Lower leg skin (tissue), 4 donors: ENCODE measurements at regions not wholly inside any gene's neighbourhood (a gene's known extent, or its start where the extent isn't known, plus 50 kb on each side); places are given as distances from the start of the nearest gene placed in this dataset.
"Not testable (repeated sequence)": the region's sequence is repeated elsewhere in the genome, so short reads cannot be mapped to it uniquely, and the experiment has no call there.

Source experiments
- DNase-seq, 2 donors: peaks; one replicate each; pipeline ENCODE4 v3.0.0-alpha.2; 2019; ENCODE audit warnings: low spot score in 2 of 2
- H3K4me3 ChIP-seq: fragments of 200-600 bp; sonication (generic); 2 replicates; pipeline ENCODE4 v1.5.1; 2017; ENCODE audit warnings: mild to moderate bottlenecking, low read depth; ENCODE audit not compliant: poor library complexity, severe bottlenecking
- POLR2A ChIP-seq, 2 donors: fragments of 450-650 bp; IDR thresholded peaks; one replicate each; pipeline ENCODE4 v1.6.1; 2016 to 2017; ENCODE audit warnings: antibody characterized with exemption in 2 of 2, mild to moderate bottlenecking in 1 of 2, moderate library complexity in 1 of 2
- WGBS, 2 donors: methylation state at CpG; one replicate each; pipeline ENCODE4 v1.1.5; 2018; 5-methylcytosine and 5-hydroxymethylcytosine counted together
- intact Hi-C: fragments of 100-400 bp; cut with DNase I; formaldehyde crosslinking; loops from one replicate; pipeline ENCODE4 v1.15.0; 2023; ENCODE audit warnings: low total_unique reads
- TF ChIP-seq, protein P1 (sequence below), 3 donors: fragments of 450-650 bp; IDR thresholded peaks; one replicate each; pipeline ENCODE4 v1.5.1; 2016; ENCODE audit warnings: antibody characterized with exemption in 3 of 3, mild to moderate bottlenecking in 3 of 3, moderate library complexity in 2 of 3

DNA sequence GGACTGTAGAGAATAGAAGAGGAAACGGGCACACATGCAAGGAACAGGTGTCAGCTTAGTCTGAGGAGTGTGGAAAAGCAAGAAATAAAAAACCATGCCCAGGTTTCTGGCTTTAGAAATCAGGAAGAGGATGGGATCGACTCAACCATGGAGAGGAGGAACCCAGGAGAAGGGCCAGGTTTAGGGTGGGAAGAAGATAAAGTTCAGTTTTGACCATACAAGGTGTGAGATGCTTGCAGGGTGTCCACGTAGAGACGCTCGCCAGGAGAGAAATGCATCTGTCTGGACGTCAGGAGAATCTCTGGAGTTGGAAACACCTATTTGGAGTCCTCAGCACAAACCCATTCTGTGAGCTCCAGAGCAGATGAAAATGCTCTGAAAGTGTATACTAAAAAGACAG lies 275.1 kb downstream of the CYRIA start:
- no peak overlapping the region for H3K4me3 ChIP-seq
- WGBS, 2 donors, result 83 to 90% methylated on average over 6 of the region's 6 CpGs
- TF ChIP-seq, protein P1, sequence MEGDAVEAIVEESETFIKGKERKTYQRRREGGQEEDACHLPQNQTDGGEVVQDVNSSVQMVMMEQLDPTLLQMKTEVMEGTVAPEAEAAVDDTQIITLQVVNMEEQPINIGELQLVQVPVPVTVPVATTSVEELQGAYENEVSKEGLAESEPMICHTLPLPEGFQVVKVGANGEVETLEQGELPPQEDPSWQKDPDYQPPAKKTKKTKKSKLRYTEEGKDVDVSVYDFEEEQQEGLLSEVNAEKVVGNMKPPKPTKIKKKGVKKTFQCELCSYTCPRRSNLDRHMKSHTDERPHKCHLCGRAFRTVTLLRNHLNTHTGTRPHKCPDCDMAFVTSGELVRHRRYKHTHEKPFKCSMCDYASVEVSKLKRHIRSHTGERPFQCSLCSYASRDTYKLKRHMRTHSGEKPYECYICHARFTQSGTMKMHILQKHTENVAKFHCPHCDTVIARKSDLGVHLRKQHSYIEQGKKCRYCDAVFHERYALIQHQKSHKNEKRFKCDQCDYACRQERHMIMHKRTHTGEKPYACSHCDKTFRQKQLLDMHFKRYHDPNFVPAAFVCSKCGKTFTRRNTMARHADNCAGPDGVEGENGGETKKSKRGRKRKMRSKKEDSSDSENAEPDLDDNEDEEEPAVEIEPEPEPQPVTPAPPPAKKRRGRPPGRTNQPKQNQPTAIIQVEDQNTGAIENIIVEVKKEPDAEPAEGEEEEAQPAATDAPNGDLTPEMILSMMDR (IDR thresholded peaks at IDR 0.05), result no peak
- TF ChIP-seq POLR2A (IDR thresholded peaks at IDR 0.05), result no peak
- DNase-seq, result no peak
- intact Hi-C loops, result no loop called here

DNA sequence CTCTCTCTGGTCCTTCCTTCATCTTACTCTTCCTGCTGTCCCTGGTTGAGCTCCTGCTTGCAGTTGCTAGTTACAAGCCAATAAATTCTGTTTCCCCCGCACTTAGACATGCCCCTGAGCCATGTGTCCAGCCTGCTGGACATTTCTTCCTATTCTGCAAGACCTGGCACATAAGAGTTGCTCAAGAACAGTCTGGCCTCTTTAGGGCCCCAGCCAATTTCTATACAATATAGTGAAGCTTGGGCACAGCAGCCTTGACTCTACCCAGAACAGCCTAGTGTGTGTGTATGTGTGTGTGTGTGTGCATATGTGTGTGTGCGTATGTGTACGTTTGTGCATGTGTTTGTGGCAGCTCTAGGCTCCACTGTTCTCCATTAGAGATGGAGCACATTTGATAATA lies 276.0 kb downstream of the CYRIA start:
- no peak for DNase-seq
- 86 to 93% methylated on average over 3 of the region's 3 CpGs for WGBS, 2 donors
- TF ChIP-seq, protein P1 (IDR thresholded peaks at IDR 0.05), result no peak
- TF ChIP-seq POLR2A (IDR thresholded peaks at IDR 0.05), result no peak
- H3K4me3 ChIP-seq, result no peak overlapping the region
- intact Hi-C loops, result no loop called here

DNA sequence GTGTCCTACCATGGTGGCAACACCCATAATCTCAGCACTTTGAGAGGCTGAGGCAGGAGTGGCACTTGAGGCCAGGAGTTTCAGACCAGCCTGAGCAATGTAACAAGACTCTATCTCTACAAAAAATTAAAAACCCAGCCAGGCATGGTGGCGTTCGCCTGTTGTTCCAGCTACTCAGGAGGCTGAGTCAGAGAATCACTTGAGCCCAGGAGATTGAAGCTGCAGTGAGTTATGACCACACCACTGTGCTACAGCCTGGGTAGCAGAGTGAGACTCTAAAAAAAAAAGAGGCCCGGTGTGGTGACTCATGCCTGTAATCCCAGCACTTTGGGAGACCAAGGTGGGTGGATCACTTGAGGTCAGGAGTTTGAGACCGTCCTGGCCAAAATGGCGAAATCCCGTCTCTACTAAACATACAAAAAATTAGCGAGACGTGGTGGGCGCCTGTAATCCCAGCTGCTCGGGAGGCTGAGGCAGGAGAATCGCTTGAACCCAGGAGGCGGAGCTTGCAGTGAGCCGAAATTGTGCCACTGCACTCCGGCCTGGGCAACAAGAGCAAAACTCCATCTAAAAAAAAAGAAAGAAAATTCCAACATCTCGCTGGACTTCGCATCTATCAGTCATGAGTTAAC lies 277.3 kb downstream of the CYRIA start:
- intact Hi-C loops, H3K4me3 ChIP-seq, DNase-seq: not testable (repeated sequence)
- WGBS, 2 donors, result 93% methylated on average over 16 of the region's 16 CpGs

DNA sequence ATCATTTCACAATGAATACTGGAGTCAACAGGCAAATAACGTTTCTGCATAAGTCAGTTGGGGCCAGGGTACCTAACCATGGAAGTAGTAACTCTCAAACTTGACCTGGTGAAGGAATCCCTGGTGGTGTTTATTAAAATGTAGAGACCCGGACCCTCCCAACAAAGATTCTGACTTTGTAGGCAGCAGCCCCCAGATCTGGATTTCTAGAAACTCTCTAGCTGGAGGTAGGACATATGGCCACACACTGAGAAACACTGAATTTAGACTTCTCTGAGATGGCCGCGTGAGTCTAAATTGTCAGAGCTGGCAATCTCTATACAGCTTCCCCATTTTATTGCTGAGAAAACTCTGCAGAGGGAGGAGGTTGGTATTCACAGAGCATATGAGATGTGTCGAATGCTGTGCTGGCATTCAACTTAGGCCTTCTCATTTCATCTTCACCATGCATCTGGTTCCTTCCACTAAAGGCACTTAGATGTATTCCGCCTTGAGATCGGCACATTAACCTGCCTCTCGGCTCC lies 278.1 kb downstream of the CYRIA start:
- WGBS, 2 donors, result 87 to 92% methylated on average over 8 of the region's 8 CpGs
- H3K4me3 ChIP-seq, result no peak overlapping the region
- no peak for DNase-seq
- intact Hi-C loops, result no loop called here
- TF ChIP-seq POLR2A (IDR thresholded peaks at IDR 0.05), result no peak
- TF ChIP-seq, protein P1 (IDR thresholded peaks at IDR 0.05), result no peak

DNA sequence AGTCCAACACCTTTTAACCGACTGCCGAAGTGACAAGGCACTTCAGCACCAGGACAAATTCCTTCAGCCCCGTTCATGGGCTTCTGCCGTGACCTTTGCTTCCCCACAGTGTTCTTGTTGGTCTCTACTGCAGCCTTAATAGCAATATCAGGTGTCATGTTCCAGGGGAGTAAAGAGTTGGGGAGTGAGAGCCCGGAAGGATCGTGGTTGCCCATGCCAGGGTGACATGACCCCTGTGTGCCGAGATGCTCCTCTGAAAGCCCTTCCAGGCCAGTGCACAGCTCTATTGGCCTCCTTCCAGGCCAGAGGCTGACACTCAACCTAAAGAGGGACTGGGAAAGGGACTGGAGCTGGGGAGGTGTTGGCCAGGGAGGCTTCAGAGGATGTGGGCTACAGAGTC lies 279.2 kb downstream of the CYRIA start:
- H3K4me3 ChIP-seq, result no peak overlapping the region
- no peak for DNase-seq
- 72 to 74% methylated on average over 7 of the region's 7 CpGs for WGBS, 2 donors
- intact Hi-C loops, result no loop called here
- TF ChIP-seq POLR2A (IDR thresholded peaks at IDR 0.05), result no peak
- TF ChIP-seq, protein P1 (IDR thresholded peaks at IDR 0.05), result no peak

DNA sequence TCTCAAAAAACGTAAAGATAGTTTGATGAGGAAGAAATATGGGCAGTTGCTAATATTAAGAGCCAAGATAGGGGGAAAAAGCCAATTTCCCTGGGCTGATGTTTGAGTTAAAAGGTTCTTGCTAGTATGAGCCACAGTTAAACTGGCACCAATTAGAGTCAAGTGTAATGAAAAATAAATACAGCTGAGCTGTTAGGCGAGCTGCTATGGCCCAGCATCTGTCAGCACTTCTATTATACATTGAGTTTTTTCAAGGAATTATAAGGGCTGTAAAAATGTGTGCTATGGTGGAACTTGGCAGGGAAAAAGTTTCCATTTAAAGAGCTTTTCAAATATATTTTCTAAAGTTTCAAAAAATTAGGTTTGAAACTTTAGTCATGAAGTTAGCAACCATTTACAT lies 279.6 kb downstream of the CYRIA start:
- TF ChIP-seq, protein P1 (IDR thresholded peaks at IDR 0.05), result no peak
- no peak for TF ChIP-seq POLR2A (IDR thresholded peaks at IDR 0.05)
- WGBS, 2 donors, result 58 to 67% methylated on average over 2 of the region's 2 CpGs
- intact Hi-C loops, result no loop called here
- no peak overlapping the region for H3K4me3 ChIP-seq
- no peak for DNase-seq
